H1 (cell line): ENCODE measurements at regions not wholly inside any gene's neighbourhood (a gene's known extent, or its start where the extent isn't known, plus 50 kb on each side); places are given as distances from the start of the nearest gene placed in this dataset.

Experiments
- CTCF ChIA-PET: fragments of 300-600 bp; sonication (Branson Sonifier 250); formaldehyde crosslinking; loops from one replicate; lab custom pipeline; 2021; ENCODE audit not compliant: partially characterized antibody; lab: Charles Lee
- POLR2A ChIA-PET: fragments of 300-600 bp; sonication (Branson Sonifier 250); formaldehyde crosslinking; loops from one replicate; lab custom pipeline; 2021; ENCODE audit warnings: inconsistent platforms; ENCODE audit not compliant: partially characterized antibody; lab: Charles Lee
- DNase-seq, 2 experiments: peaks; one replicate each; pipeline versions ENCODE4 v3.0.0 to v3.0.0-alpha.2; 2010 to 2022; ENCODE audit warnings: low spot score in 2 of 2, low read depth in 1 of 2, mixed read lengths in 1 of 2
- FAIRE-seq: peaks from 2 replicates; lab custom pipeline; 2011; peaks lifted over from hg19 to GRCh38; lab: Jason Lieb, UNC
- H2AFZ ChIP-seq: 2 replicates; pipeline ENCODE4 v1.8.1; 2012; ENCODE audit warnings: low read length, inconsistent platforms
- H2AK5ac ChIP-seq: 2 replicates; pipeline ENCODE4 v1.6.1; 2013; ENCODE audit warnings: low read depth, low read length
- H2BK120ac ChIP-seq: replicated peaks from 2 replicates; pipeline ENCODE3; 2013; ENCODE audit warnings: low read depth, low read length, inconsistent platforms
- H2BK12ac ChIP-seq: 2 replicates; pipeline ENCODE4 v1.6.1; 2013; ENCODE audit warnings: low read depth, low read length
- H2BK15ac ChIP-seq: 2 replicates; pipeline ENCODE4 v1.6.1; 2013; ENCODE audit warnings: low read length
- H2BK20ac ChIP-seq: 2 replicates; pipeline ENCODE4 v1.6.1; 2013; ENCODE audit warnings: low read length
- H2BK5ac ChIP-seq: 2 replicates; pipeline ENCODE4 v1.6.1; 2013; ENCODE audit warnings: low read depth, low read length
- H3K14ac ChIP-seq: 2 replicates; pipeline ENCODE4 v1.6.1; 2013; ENCODE audit warnings: inconsistent platforms; ENCODE audit not compliant: insufficient read length
- H3K18ac ChIP-seq: 2 replicates; pipeline ENCODE4 v1.6.1; 2013; ENCODE audit warnings: low read length; ENCODE audit errors: extremely low read depth
- H3K23ac ChIP-seq: 2 replicates; pipeline ENCODE4 v1.6.1; 2013; ENCODE audit warnings: inconsistent platforms; ENCODE audit not compliant: insufficient read length
- H3K23me2 ChIP-seq: 2 replicates; pipeline ENCODE4 v1.6.1; 2013; ENCODE audit warnings: low read depth, low read length
- H3K27ac ChIP-seq: 2 replicates; pipeline ENCODE4 v1.6.1; 2011; ENCODE audit warnings: low read depth, low read length, inconsistent platforms
- H3K27me3 ChIP-seq, 4 experiments: replicated peaks in 1 of 4; 1 replicate in 1 of 4; 2 replicates in 3 of 4; pipeline versions ENCODE4 v1.6.1 to v1.8.1; 2011 to 2013; ENCODE audit warnings: low read length in 3 of 4, mild to moderate bottlenecking in 3 of 4, inconsistent platforms in 2 of 4, mixed read lengths in 2 of 4, moderate library complexity in 1 of 4; ENCODE audit not compliant: control insufficient read depth in 3 of 4, insufficient read depth in 3 of 4; ENCODE audit errors: extremely low read depth in 1 of 4
- H3K36me3 ChIP-seq, 4 experiments: 2 replicates each; pipeline versions ENCODE4 v1.6.1 to v1.8.1; 2011 to 2013; ENCODE audit warnings: mild to moderate bottlenecking in 4 of 4, low read length in 3 of 4, moderate library complexity in 2 of 4, control low read depth in 1 of 4, inconsistent platforms in 1 of 4; ENCODE audit not compliant: insufficient read depth in 4 of 4, control insufficient read depth in 2 of 4
- H3K4ac ChIP-seq: replicated peaks from 2 replicates; pipeline ENCODE3; 2013; ENCODE audit warnings: low read length, low read depth, mixed read lengths, inconsistent platforms; ENCODE audit not compliant: insufficient read length
- H3K4me1 ChIP-seq, 4 experiments: replicated peaks in 1 of 4; 1 replicate in 1 of 4; 2 replicates in 3 of 4; pipeline versions ENCODE4 v1.6.1 to v1.8.1; 2011 to 2013; ENCODE audit warnings: low read length in 3 of 4, inconsistent platforms in 2 of 4, mixed read lengths in 1 of 4; ENCODE audit not compliant: insufficient read depth in 4 of 4, control insufficient read depth in 3 of 4
- H3K4me2 ChIP-seq, 2 experiments: 2 replicates each; pipeline versions ENCODE4 v1.6.1 to v1.8.1; 2011 to 2013; ENCODE audit warnings: low read depth in 2 of 2, low read length in 2 of 2, control low read depth in 1 of 2, inconsistent platforms in 1 of 2, mild to moderate bottlenecking in 1 of 2; ENCODE audit not compliant: insufficient read depth in 1 of 2
- H3K4me3 ChIP-seq, 4 experiments: fragments of 200-600, 300-600 bp in 1 of 4; sonication (generic), shearing (Covaris generic), sonication (Bioruptor Twin) in 1 of 4; 2 replicates each; pipeline versions ENCODE4 v1.5.1 to v1.8.1; 2011 to 2016; ENCODE audit warnings: low read length in 4 of 4, low read depth in 3 of 4, control low read depth in 2 of 4, inconsistent platforms in 2 of 4, mild to moderate bottlenecking in 2 of 4, mixed read lengths in 1 of 4, moderate library complexity in 1 of 4; ENCODE audit not compliant: insufficient read depth in 2 of 4; ENCODE audit errors: extremely low read depth in 1 of 4
- H3K56ac ChIP-seq: replicated peaks from 2 replicates; pipeline ENCODE3; 2013; ENCODE audit warnings: low read depth, mild to moderate bottlenecking, mixed read lengths, low read length, inconsistent platforms; ENCODE audit not compliant: insufficient read length
- H3K79me1 ChIP-seq: 2 replicates; pipeline ENCODE4 v1.6.1; 2013; ENCODE audit warnings: low read depth, low read length, control low read depth
- H3K79me2 ChIP-seq, 2 experiments: 2 replicates each; pipeline versions ENCODE4 v1.6.1 to v1.8.1; 2012 to 2013; ENCODE audit warnings: low read length in 2 of 2, mild to moderate bottlenecking in 2 of 2, inconsistent platforms in 1 of 2; ENCODE audit not compliant: insufficient read depth in 2 of 2, control insufficient read depth in 1 of 2
- H3K9ac ChIP-seq, 4 experiments: replicated peaks in 1 of 4; 1 replicate in 1 of 4; 2 replicates in 3 of 4; pipeline versions ENCODE4 v1.6.1 to v1.8.1; 2011 to 2013; ENCODE audit warnings: low read depth in 3 of 4, low read length in 3 of 4, control low read depth in 2 of 4, mild to moderate bottlenecking in 2 of 4, moderate library complexity in 2 of 4, inconsistent platforms in 1 of 4; ENCODE audit errors: extremely low read depth in 1 of 4
- H3K9me3 ChIP-seq, 2 experiments: 2 replicates each; pipeline versions ENCODE4 v1.6.1 to v1.8.1; 2012 to 2013; ENCODE audit warnings: mild to moderate bottlenecking in 2 of 2, moderate library complexity in 2 of 2, control low read depth in 1 of 2, inconsistent platforms in 1 of 2, low read depth in 1 of 2, low read length in 1 of 2, mixed read lengths in 1 of 2; ENCODE audit not compliant: insufficient read depth in 2 of 2
- H4K20me1 ChIP-seq, 2 experiments: replicated peaks in 1 of 2; 2 replicates each; pipeline versions ENCODE3 to v1.8.1; 2011 to 2013; ENCODE audit warnings: inconsistent platforms in 2 of 2, low read length in 2 of 2, mild to moderate bottlenecking in 1 of 2; ENCODE audit not compliant: insufficient read depth in 2 of 2, control insufficient read depth in 1 of 2
- H4K5ac ChIP-seq: 2 replicates; pipeline ENCODE4 v1.6.1; 2013; ENCODE audit warnings: low read length, low read depth, mixed read lengths, inconsistent platforms; ENCODE audit not compliant: insufficient read length
- H4K8ac ChIP-seq: 2 replicates; pipeline ENCODE4 v1.8.0; 2013; ENCODE audit warnings: mild to moderate bottlenecking, moderate library complexity, low read length, inconsistent platforms; ENCODE audit not compliant: insufficient read depth; ENCODE audit errors: extremely low read depth
- H4K91ac ChIP-seq: replicated peaks from 2 replicates; pipeline ENCODE3; 2013; ENCODE audit warnings: low read length, mixed read lengths, inconsistent platforms; ENCODE audit not compliant: insufficient read length
- CHD2 ChIP-seq: IDR thresholded peaks from 2 replicates; pipeline ENCODE4 v1.6.1; 2012; ENCODE audit warnings: low read length, improper control_type of control experiment
- YY1 ChIP-seq: IDR thresholded peaks from 2 replicates; pipeline ENCODE4 v1.6.1; 2011; ENCODE audit warnings: low read depth, mild to moderate bottlenecking, low read length
- WGBS, 2 experiments: shearing (Covaris generic) in 1 of 2; methylation state at CpG; one replicate each; pipeline versions ENCODE4 v1.1.6 to v1.1.7; 2013 to 2015; ENCODE audit warnings: low lambda C conversion rate in 2 of 2, mixed read lengths in 2 of 2, inconsistent platforms in 1 of 2, low coverage in 1 of 2, missing lambda C conversion rate in 1 of 2; ENCODE audit not compliant: insufficient replicate concordance in 2 of 2, insufficient coverage in 1 of 2, insufficient read length in 1 of 2; ENCODE audit errors: extremely low coverage in 1 of 2, missing lambda C conversion rate in 1 of 2; 5-methylcytosine and 5-hydroxymethylcytosine counted together

DNA sequence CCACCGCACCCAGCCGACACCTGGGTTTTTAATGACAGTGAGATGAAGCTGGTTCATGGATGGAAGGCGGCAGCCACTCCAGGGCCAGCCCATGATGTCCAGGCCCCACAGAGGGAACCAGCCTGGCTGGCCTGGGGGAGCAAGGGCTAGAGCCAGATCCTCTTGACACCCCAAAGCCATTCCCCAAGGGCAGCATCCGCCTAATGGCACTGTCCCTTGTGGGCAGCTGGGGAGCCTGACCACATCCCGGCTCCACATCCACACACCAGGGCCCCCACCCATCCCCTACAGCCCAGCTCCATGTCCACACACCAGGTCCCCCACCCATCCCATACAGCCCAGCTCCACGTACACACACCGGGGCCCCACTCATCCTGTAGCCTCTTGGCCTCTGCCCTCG is 53.3 kb upstream of the ACSF3 start:
- Histone ChIP-seq H2BK12ac (no peak overlapping the region), H3K56ac (no peak overlapping the region), H3K23me2 (no peaks in the 10 kb centered on the region), H2BK5ac (no peak overlapping the region), H3K18ac (no peak overlapping the region), H3K4me3 (no peak overlapping the region), H3K4ac (no peak overlapping the region), H3K4me2 (no peak overlapping the region), H3K14ac (no peak overlapping the region), H4K91ac (no peak overlapping the region), H2BK20ac (no peak overlapping the region), H3K36me3 (no peaks in the 10 kb centered on the region), H4K5ac (no peak overlapping the region), H2BK120ac (no peak overlapping the region), H2AK5ac (no peak overlapping the region), H3K9ac (no peak overlapping the region), H3K4me1 (peaks cover 0 to 7% (median 1%) of the 10 kb centered on the region in 4 experiments; a peak in 3 of 7 replicates), H2BK15ac (no peak overlapping the region), H2AFZ (no peak overlapping the region), H3K27ac (no peak overlapping the region), H4K8ac (no peak overlapping the region; the same call in 1 of the 2 replicates), H3K79me1 (no peaks in the 10 kb centered on the region), H3K79me2 (no peaks in the 10 kb centered on the region), H4K20me1 (no peaks in the 10 kb centered on the region), H3K9me3 (no peaks in the 10 kb centered on the region), H3K27me3 (no peaks in the 10 kb centered on the region), H3K23ac (no peak overlapping the region)
- DNase-seq: no peak
- POLR2A ChIA-PET: no interaction called here
- FAIRE-seq: no peak
- CTCF ChIA-PET: interaction anchor here (1.1 to 1.3 kb wide), 3 partner anchors 15 to 50 kb away, joined by 3 to 4 read pairs (median 4); no protein-coding TSS in a partner anchor
- WGBS, 2 experiments: 97% methylated on average over 7 of the region's 8 CpGs; no CpG with 5 or more reads in 1 of the 2 experiments
- no peak for TF ChIP-seq YY1
- TF ChIP-seq CHD2: no peak
